Stomach (tissue), 8 donors: ENCODE measurements at regions not wholly inside any gene's neighbourhood (a gene's known extent, or its start where the extent isn't known, plus 50 kb on each side); places are given as distances from the start of the nearest gene placed in this dataset.

ENCODE experiments used
- DNase-seq, 2 donors: peaks; one replicate each; pipeline versions ENCODE4 v3.0.0 to v3.0.0-alpha.2; 2013 to 2019
- H3K27ac ChIP-seq, 5 donors: fragments of 200-600 bp in 4 of 5; sonication (generic) in 4 of 5; one replicate each; pipeline ENCODE4 v1.5.1; 2013 to 2019; ENCODE audit warnings: mild to moderate bottlenecking in 1 of 5, moderate library complexity in 1 of 5
- H3K27me3 ChIP-seq, 3 donors: fragments of 200-600 bp; sonication (generic); one replicate each; pipeline ENCODE4 v1.5.1; 2017 to 2019; ENCODE audit warnings: mixed run types in 1 of 3
- H3K36me3 ChIP-seq, 4 donors: fragments of 200-600 bp; sonication (generic); 1 replicate in 3 of 4; 2 replicates in 1 of 4; pipeline ENCODE4 v1.5.1; 2016 to 2019
- H3K4me1 ChIP-seq, 4 donors: fragments of 200-600 bp; sonication (generic); one replicate each; pipeline ENCODE4 v1.5.1; 2016 to 2019
- H3K4me3 ChIP-seq, 4 donors: fragments of 200-600 bp; sonication (generic) in 3 of 4; one replicate each; pipeline ENCODE4 v1.5.1; 2016 to 2019; ENCODE audit warnings: mild to moderate bottlenecking in 1 of 4
- H3K9me3 ChIP-seq, 4 donors: fragments of 200-600 bp; sonication (generic); one replicate each; pipeline ENCODE4 v1.5.1; 2016 to 2019
- EP300 ChIP-seq: sonication (generic); formaldehyde crosslinking; IDR thresholded peaks from one replicate; pipeline ENCODE4 v1.6.1; 2017; ENCODE audit warnings: antibody characterized with exemption
- POLR2A ChIP-seq, 4 donors: fragments of 450-650 bp; IDR thresholded peaks; one replicate each; pipeline ENCODE4 v1.6.1; 2016; ENCODE audit warnings: antibody characterized with exemption in 4 of 4, control low read depth in 2 of 4, mild to moderate bottlenecking in 1 of 4, moderate library complexity in 1 of 4
- POLR2AphosphoS5 ChIP-seq, 3 donors: sonication (generic); formaldehyde crosslinking; IDR thresholded peaks; one replicate each; pipeline ENCODE4 v1.6.1; 2016; ENCODE audit warnings: antibody characterized with exemption in 3 of 3
- WGBS, 5 donors: extraction: QIAGEN DNeasy Blood & Tissue Kit in 3 of 5; methylation state at CpG; one replicate each; pipeline versions ENCODE4 v1.1.5 to v1.1.7; 2013 to 2018; 5-methylcytosine and 5-hydroxymethylcytosine counted together
- intact Hi-C: fragments of 100-400 bp; cut with DNase I; formaldehyde crosslinking; loops from one replicate; pipeline ENCODE4 v1.15.1; 2023; ENCODE audit warnings: low total_unique reads
- TF ChIP-seq, protein P1 (sequence below), 7 experiments: fragments of 450-650 bp in 4 of 7; fragments of 200-600 bp in 3 of 7; sonication (generic) in 3 of 7; IDR thresholded peaks; one replicate each; pipeline ENCODE4 v1.5.1; 2016 to 2019; ENCODE audit warnings: antibody characterized with exemption in 7 of 7, control low read depth in 2 of 7, mild to moderate bottlenecking in 1 of 7
- donor health status: healthy with polysubstance abuse.
- donor health status: Bipolar disorder and iron deficiency.
- donor health status: healthy.

DNA sequence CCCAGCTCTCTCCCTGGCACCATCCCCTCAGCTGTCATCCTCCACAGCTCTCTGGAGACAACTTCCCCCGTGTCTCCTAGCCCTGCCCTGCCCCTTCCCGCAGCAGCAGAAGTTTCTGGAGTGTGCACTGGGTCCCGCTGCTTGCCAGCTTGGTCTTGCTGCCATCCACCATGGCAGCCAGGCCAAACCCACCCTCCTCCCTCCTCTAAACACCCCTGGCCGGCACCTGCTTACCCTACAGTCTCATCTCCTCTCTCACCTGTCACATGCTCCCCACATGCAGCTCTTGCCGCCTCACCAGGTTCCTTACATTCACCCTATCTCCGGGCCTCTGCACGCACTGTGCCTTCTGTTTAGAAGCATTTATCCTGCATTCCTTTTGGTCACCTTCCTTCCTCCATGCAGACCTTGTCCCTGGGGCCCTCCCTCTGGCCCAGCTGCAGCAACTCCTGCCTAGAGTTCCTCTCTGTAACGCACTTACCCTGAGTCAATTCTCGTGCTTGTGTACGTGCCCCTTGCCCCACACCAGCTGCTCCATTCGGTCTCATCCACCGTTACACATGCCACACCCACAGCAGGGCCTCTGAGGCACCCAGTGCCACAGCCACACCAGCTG is 93.9 kb upstream of the RET start:
- H3K9me3 ChIP-seq, result no peaks in the 10 kb centered on the region
- WGBS, 5 donors, result 71 to 82% (median 76%) methylated on average over 12 of the region's 12 CpGs
- intact Hi-C loops, result no loop called here
- TF ChIP-seq EP300 (no peak), POLR2AphosphoS5 (IDR thresholded peaks at IDR 0.05) (no peak), POLR2A (IDR thresholded peaks at IDR 0.05) (no peak)
- TF ChIP-seq, protein P1, sequence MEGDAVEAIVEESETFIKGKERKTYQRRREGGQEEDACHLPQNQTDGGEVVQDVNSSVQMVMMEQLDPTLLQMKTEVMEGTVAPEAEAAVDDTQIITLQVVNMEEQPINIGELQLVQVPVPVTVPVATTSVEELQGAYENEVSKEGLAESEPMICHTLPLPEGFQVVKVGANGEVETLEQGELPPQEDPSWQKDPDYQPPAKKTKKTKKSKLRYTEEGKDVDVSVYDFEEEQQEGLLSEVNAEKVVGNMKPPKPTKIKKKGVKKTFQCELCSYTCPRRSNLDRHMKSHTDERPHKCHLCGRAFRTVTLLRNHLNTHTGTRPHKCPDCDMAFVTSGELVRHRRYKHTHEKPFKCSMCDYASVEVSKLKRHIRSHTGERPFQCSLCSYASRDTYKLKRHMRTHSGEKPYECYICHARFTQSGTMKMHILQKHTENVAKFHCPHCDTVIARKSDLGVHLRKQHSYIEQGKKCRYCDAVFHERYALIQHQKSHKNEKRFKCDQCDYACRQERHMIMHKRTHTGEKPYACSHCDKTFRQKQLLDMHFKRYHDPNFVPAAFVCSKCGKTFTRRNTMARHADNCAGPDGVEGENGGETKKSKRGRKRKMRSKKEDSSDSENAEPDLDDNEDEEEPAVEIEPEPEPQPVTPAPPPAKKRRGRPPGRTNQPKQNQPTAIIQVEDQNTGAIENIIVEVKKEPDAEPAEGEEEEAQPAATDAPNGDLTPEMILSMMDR (IDR thresholded peaks at IDR 0.05), result no peak
- H3K27me3 ChIP-seq, result no peaks in the 10 kb centered on the region
- H3K36me3 ChIP-seq, result no peaks in the 10 kb centered on the region
- DNase-seq, result peak; percentile 10 to 16
- peaks cover 0 to 17% (median 7%) of the 10 kb centered on the region in 4 donors for H3K4me1 ChIP-seq
- no peak overlapping the region for H3K27ac ChIP-seq
- no peak overlapping the region for H3K4me3 ChIP-seq

DNA sequence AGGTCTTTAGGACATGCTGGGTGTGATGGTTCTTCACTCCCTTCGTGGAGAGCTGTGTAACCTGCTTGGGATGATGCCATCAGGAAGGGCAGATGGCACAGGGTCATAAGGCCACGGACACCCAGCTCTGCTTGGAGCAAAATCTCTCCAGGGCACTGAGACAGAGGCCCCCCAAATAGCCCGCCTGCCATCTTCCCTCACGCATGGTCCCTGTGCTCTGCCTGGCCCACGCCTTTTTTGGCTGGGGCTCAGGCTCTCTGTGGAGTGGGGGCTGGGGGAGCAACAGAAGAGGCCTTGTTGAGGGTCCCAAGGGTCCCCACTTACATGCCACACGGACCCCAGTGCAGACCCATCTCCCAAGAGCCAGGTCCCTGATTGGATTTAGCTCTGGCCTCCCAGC is 93.3 kb upstream of the RET start:
- no peak for TF ChIP-seq POLR2A (IDR thresholded peaks at IDR 0.05)
- no peak for TF ChIP-seq POLR2AphosphoS5 (IDR thresholded peaks at IDR 0.05)
- TF ChIP-seq, protein P1 (IDR thresholded peaks at IDR 0.05), result no peak
- no peak for TF ChIP-seq EP300
- Histone ChIP-seq H3K4me3 (no peak overlapping the region), H3K4me1 (peaks cover 0 to 17% (median 7%) of the 10 kb centered on the region in 4 donors), H3K27ac (no peak overlapping the region), H3K27me3 (no peaks in the 10 kb centered on the region), H3K9me3 (no peaks in the 10 kb centered on the region), H3K36me3 (no peaks in the 10 kb centered on the region)
- intact Hi-C loops, result no loop called here
- 76 to 96% (median 82%) methylated on average over 4 to 6 of the region's 6 CpGs for WGBS, 5 donors
- peak; percentile 0 to 16 for DNase-seq

GRCh38 chr10:42984035-42984610 is 92.7 kb upstream of the RET start:
- Histone ChIP-seq H3K9me3 (no peaks in the 10 kb centered on the region), H3K27ac (no peak overlapping the region), H3K4me3 (no peak overlapping the region), H3K36me3 (no peaks in the 10 kb centered on the region), H3K4me1 (peaks cover 0 to 17% (median 7%) of the 10 kb centered on the region in 4 donors), H3K27me3 (no peaks in the 10 kb centered on the region)
- TF ChIP-seq EP300 (no peak), POLR2AphosphoS5 (IDR thresholded peaks at IDR 0.05) (no peak), POLR2A (IDR thresholded peaks at IDR 0.05) (no peak)
- TF ChIP-seq, protein P1 (IDR thresholded peaks at IDR 0.05), result no peak
- intact Hi-C loops, result no loop called here
- WGBS, 5 donors, result 75 to 89% (median 82%) methylated on average over 8 of the region's 8 CpGs
- DNase-seq, result peak; percentile 1 to 9

DNA sequence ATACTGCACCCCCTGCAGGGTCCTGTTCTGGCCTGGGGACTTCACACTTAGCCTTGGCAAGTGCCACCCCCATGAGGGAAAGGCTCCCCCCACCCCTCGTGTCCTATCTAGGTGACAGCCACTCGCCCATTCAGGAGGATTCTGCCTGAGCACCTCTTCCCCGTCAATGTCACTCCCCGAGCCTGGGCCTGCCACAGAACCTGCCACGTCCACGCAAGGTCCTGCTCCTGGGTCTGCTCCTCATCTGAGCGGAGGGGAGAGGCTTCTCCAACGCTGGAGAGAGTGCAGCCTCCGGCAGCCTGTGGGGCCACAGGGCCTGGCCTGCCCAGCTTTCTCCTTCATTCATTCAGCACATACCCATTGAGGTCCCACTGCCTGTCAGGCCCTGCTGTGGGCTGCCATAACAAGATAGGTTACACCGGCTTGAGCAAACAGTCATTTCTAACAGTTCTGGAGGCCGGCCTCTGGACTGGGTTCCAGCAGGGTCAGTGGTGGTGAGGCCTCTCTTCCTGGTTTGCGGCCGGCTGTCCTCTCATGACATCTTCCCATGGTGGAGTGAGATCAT is 92.0 kb upstream of the RET start:
- Histone ChIP-seq H3K4me1 (peaks cover 0 to 11% (median 7%) of the 10 kb centered on the region in 4 donors), H3K9me3 (no peaks in the 10 kb centered on the region), H3K4me3 (no peak overlapping the region), H3K27me3 (no peaks in the 10 kb centered on the region), H3K36me3 (no peaks in the 10 kb centered on the region), H3K27ac (no peak overlapping the region)
- DNase-seq, result peak; percentile 0 to 18
- TF ChIP-seq EP300, result no peak
- no peak for TF ChIP-seq POLR2A (IDR thresholded peaks at IDR 0.05)
- TF ChIP-seq POLR2AphosphoS5 (IDR thresholded peaks at IDR 0.05), result no peak
- TF ChIP-seq, protein P1 (IDR thresholded peaks at IDR 0.05), result no peak
- 86 to 94% (median 92%) methylated on average over 8 to 13 of the region's 13 CpGs for WGBS, 5 donors
- intact Hi-C loops, result no loop called here
